Ovary (tissue), 3 donors: ENCODE measurements at regions not wholly inside any gene's neighbourhood (a gene's known extent, or its start where the extent isn't known, plus 50 kb on each side); places are given as distances from the start of the nearest gene placed in this dataset.

Source experiments
- EP300 ChIP-seq: sonication (generic); formaldehyde crosslinking; IDR thresholded peaks from one replicate; pipeline ENCODE4 v1.6.1; 2017; ENCODE audit warnings: antibody characterized with exemption
- POLR2A ChIP-seq: fragments of 450-650 bp; IDR thresholded peaks from one replicate; pipeline ENCODE4 v1.6.1; 2017; ENCODE audit warnings: antibody characterized with exemption, mild to moderate bottlenecking, moderate library complexity
- TF ChIP-seq, protein P1 (sequence below), 3 donors: fragments of 450-650 bp in 2 of 3; fragments of 200-600 bp in 1 of 3; IDR thresholded peaks; one replicate each; pipeline versions ENCODE4 v1.5.1 to v1.8.0; 2016 to 2022; ENCODE audit warnings: antibody characterized with exemption in 3 of 3, mild to moderate bottlenecking in 1 of 3
- donor health status: DM: no; HTN: no; CAD: no.

- TF ChIP-seq, protein P1, sequence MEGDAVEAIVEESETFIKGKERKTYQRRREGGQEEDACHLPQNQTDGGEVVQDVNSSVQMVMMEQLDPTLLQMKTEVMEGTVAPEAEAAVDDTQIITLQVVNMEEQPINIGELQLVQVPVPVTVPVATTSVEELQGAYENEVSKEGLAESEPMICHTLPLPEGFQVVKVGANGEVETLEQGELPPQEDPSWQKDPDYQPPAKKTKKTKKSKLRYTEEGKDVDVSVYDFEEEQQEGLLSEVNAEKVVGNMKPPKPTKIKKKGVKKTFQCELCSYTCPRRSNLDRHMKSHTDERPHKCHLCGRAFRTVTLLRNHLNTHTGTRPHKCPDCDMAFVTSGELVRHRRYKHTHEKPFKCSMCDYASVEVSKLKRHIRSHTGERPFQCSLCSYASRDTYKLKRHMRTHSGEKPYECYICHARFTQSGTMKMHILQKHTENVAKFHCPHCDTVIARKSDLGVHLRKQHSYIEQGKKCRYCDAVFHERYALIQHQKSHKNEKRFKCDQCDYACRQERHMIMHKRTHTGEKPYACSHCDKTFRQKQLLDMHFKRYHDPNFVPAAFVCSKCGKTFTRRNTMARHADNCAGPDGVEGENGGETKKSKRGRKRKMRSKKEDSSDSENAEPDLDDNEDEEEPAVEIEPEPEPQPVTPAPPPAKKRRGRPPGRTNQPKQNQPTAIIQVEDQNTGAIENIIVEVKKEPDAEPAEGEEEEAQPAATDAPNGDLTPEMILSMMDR (IDR thresholded peaks at IDR 0.05), result no peak
- TF ChIP-seq POLR2A (no peak), EP300 (no peak)
Observed at GRCh38 chr4:157832596-157832995, 340.2 kb downstream of the GASK1B start.
